ENCODE measurements at regions not wholly inside any gene's neighbourhood (a gene's known extent, or its start where the extent isn't known, plus 50 kb on each side); places are given as distances from the start of the nearest gene placed in this dataset.
"Not testable (repeated sequence)": the region's sequence is repeated elsewhere in the genome, so short reads cannot be mapped to it uniquely, and the experiment has no call there.

DNA sequence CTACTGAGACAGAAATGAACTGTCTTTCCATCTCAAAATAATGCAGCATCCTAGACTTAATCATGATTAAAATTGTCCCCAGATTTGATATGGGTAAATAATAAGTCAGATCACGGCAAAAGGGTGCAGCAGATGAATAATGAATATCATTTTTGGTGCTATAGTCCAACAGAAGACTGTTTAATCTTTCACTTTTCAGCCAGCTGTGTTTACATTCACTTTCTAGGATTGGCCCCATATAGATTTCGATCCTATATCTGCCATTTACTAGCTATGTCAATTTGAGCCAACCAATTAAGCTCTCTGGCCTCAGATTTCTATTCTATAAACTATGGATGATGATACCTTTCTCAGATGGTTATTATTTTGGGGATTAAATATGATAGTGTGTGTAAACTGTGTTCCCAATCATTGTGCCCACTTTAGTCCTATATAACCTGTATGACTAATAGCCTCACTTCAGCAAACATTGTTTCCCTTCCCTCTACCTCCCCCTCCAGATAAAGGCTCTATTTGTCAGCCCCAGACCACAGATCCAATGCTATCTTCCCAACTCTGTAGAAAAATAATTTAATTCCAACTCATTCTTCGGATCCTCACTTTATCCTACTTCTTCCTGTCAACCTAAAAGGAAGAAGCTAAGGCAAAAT is 53.6 kb upstream of the NT5E start:
- DNase-seq = no peak

DNA sequence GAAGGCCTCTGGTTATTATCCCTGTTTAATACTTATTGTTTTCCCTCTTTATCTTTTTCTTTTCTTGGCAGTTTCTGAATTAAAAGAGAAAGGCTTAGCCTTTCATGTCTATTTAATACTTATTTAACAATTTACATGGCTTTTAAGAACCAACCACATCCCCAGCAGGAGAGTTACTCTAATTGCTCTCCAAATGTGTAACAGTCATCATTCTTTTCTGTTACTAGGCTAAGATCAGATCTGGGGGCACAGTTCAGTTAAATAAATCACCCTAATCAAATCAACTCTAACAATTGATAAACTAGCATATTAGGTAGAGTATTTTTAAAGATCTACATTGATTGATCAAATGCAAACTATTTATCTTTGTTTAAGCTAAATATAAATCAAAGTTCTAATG is 54.1 kb upstream of the NT5E start:
- no peak for DNase-seq

DNA sequence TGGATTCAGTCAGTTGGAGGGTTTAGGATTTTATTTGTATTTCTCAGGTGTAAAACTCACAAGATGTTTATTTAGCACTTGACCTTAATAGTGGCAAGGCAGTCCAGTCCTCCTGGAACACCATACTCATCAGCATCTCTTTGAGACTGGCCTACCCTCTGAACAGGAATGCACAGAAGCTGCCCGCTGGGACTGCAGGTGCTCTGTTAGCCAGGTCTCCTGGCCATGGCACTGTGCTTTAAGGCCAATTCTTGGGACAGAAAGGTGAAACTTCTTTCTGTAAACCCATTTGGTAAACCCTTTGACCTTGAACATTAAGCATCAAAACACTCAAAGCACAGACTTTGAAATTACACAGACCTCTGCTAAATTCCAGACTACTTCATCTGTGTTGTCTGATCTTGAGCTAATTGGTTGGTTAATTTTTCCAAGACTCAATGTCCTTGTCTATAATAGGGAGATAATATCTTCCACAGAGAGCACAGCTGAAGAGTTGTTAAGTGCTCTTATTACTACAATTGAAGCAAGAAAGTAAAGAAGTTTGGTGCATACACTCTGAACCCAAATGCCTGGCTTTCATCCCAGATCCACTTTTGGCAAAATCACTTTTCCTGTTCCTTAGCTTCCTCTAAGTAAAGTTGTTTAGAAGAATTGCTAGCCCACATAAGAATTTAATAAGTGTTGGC is 54.9 kb upstream of the NT5E start:
- DNase-seq = no peak

DNA sequence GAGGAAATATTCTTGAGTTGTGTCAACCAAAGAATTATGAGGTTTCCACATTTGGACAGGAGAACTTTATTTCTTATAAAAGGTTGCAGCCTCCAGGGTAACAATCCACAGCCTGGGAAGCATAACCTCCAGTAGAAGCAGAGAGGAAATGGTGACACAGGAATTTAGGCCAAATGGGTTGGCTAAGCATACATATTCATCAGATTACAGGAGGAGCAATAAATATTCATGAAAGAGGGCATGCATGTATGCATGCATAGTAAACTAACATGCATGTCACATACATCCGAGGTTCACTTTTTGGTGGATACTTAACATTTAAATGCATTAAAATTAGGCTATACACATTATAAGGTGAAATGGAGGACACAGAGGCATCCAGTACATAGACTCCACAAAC is 55.7 kb upstream of the NT5E start:
- DNase-seq = no peak

DNA sequence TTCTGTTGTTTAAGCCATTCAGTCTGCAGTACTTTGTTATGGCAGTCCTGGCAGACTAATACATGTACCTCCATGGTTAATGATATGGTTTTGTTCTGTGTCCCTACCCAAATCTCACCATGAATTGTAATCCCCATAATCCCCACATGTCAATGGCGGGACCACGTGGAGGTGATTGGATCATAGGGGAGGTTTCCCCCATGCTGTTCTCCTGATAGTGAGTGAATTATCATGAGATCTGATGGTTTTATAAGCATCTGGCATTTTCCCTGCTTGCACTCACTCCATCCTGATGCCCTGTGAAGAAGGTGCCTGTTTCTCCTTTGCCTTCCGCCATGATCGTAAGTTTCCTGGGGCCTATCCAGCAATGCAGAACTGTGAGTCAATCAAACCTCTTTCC is 57.5 kb upstream of the NT5E start:
- DNase-seq = no peak

DNA sequence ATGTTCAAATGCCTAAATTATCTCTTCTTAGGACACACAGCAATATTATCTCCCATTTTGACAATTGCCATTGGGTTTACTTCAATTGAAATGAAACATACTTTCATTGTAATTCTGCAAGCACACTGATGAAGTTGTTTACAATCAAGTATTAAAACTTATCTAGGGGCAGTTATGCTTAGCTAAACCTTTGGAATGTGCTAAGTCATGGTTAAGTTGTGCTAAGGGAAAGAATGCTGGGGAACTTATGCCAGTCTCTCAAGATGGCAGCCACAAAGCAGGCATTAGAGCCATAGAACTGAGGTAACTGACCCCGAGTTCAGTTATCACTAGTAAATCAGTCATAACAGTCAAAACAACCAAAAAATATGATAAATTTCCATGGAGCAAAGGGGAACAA is 59.1 kb upstream of the NT5E start:
- no peak for DNase-seq

DNA sequence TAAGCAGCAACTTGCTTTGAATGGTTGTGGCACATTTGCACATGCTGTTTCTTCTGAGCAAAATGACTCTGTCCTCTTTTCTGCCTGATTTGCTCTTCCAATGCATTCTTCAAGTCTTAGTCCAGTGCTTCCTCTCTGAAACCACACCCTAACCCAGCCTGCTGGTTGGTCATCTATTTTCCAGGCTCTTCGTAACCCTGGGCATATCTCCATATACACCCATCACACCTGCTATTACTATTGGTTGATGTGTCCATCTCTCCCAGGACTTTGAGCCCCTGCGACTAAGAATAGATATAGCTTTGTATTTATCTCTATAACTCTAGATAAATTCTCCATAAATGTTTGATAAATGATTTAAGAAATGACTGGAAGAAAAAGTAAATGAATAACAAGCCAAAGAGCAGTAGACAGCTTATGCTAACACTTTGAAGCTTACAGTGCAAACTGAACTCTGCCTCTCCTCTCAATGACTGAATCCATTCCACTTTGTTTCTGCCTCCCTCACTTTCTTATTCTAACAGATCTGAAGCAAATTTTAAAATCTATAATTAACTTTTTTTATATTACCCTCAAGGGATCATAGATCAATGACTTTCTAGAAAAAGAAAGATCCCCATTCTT is 59.7 kb upstream of the NT5E start:
- DNase-seq = no peak

DNA sequence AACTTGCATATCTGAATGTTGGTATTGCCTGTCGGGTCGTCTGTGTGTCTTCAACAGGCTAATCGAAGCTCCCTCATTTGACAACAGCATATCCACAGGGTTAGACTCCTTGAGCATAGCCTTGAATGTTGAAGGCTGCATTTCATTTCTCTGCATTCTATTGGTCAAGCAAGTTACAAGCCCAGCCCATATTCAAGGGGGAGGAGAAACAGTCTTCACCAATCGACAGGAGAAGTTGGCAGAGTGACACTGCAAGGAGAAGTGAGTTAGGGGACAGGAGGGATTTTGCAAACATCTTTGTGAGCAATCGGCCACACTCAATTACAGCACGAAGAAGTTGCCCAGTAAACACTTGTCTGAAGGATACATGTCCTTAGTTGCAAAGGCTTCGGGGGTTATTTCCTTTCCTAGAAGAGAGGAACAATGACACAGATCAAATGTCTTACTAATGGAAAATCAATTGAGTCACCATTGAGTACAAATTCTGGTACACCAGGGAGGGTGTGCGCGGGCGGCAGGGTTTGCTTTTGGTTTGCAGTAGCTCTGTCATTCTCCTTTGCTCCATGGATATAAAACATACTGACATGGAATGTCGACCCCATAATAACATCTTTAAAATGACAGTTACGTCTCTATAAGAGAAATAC is 60.6 kb upstream of the NT5E start:
- no peak for DNase-seq

DNA sequence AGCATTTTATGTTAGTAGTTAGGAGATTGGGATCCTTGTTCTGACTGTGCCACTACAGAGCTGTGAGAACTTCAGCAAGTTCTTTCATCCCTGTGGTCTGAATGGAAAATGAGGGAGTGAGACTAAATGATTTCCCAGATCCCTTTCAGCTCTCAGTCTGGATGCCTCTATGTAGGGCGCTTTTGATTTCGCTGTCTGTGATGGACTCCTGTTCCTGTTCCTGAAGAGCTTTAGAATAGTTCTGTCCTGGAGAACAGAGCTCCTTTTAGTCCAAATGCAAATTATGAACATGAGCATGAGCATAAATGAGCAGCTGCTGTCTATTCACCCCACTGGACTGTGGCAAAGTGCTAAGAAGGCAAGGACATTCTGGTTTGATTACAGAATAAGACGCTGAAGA is 61.4 kb upstream of the NT5E start:
- no peak for DNase-seq

DNA sequence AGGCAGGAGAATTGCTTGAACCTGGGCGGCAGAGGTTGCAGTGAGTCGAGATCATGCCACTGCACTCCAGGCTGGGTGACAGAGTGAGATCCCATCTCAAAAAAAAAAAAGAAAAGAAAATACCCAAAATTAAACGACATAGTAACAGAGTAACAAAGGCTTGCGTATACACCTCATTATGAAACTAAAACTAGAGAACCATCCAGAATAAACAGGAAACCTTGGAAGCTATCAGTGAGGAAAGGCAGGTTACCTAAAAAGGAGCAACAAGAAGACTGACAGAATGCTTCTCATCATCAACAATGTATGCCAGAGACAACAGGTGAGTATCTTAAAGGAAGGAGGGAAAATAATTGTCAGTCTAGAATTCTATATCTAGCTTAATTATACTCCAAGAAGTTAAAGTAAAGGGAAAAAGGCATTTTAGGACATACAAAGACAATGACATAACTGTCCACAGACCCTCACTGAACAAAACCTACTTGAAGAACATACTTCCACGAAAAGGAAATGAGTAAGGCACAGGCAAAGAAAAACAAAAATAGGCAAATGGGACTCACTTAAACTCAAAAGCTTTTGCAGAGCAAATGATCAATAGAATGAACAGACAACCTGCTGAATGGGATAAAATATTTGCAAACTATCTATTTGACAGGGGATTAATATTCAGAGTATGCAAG is 64.1 kb upstream of the NT5E start:
- DNase-seq = no peak

DNA sequence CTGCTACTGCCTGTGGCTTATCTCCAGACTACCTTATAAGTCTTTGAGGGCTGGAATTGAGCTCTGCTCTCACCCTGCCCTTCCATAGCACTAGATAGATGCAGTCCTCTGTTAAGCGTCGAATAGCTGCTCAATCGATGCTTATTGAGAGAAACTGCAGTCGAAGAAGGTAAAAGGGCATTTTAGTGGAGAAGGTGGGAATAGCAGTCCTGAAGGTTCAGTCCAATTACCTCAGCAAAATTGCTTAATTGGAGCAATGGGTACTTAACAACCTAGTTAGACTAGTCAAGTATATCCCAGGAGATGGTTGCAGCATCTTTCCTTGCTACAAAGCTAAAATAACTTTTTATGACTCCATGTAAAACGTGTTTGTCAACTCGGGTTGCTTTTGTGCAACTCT is 66.8 kb upstream of the NT5E start:
- no peak for DNase-seq

DNA sequence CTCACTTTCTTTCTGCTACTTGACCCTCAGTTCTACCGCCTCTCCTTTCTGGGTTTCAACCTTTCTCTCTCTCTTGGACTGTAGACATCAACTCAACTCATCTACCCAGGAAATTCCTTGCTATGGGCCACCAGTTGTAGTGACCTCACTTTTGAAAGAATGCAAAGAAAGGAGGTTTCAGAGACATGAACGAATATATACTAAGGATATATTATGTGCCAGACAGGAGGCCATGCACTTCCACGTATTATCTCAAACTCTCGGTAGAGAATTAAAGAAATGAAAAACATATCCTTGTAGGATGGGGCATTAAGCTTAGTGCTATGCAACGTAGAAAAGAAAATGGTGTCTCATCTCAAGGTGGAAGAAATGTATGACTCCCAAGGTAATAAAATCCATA is 67.3 kb upstream of the NT5E start:
- DNase-seq = no peak

DNA sequence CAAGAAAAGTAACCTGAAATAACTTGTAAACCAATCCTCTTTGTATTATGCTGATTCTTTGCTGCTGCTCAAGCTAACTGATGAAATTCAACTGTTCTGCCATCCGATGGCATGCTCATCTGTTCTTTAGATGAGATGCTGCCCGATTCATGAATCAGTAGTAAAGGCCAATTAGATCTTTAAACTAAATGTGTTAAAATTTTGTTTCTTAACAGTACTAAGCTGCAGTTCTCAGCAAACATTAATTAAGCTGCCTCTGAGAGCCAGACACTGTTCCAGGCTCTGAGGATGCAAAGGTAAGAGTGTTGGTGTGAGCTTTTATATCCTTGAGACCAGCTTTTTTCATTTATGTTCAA is 77.0 kb upstream of the NT5E start:
- no peak for DNase-seq

DNA sequence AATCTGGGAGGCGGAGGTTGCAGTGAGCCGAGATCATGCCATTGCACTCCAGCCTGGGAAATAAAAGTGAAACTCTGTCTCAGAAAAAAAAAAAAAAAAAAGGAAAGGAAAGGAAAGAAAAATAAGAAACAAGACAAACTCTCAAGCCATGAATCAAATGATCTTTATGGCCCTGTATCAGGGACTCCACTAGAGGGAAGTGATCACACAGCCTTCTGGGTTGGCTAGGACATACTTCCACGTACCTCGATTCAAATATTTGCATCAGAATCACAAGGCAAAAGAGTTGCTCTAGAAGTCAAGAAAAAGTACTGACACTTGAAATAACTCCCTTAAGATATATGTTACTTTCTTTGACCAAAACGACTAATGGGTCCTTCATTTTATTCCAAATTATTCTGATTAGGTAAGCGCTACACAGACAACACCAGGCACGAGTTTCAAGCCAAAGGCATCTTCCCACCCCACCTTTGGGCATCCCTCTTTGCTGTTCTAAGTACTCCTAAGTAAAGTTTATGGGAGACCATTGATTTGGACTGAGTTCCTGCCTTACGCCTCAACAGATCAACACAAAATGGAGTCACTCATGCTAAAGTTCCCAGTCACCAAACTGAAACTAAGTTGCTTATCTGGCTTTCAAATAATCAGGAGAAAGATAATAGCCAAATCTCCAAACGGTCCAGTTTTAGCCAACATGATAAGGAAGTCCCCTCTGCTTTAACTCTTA is 77.5 kb upstream of the NT5E start:
- peak; percentile 11 for DNase-seq

DNA sequence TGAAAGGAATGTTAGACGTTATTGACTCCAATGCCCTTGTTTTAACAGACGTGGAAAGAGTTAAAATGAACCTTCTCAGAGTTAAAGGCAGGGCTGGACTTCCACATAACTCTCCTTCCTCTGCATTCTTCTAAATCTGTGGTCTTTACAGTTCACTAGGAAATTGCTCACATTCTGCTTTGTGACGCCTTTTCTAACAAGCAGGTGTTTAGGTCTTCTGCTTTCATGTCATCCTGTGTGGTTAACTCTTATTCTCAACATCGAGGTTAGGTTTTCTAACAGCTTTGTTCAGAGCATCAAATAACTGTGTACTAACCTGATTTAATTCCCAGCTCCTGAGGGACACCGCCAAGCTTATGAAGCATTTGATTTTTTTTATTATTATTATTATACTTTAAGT is 81.3 kb upstream of the NT5E start:
- DNase-seq = no peak

DNA sequence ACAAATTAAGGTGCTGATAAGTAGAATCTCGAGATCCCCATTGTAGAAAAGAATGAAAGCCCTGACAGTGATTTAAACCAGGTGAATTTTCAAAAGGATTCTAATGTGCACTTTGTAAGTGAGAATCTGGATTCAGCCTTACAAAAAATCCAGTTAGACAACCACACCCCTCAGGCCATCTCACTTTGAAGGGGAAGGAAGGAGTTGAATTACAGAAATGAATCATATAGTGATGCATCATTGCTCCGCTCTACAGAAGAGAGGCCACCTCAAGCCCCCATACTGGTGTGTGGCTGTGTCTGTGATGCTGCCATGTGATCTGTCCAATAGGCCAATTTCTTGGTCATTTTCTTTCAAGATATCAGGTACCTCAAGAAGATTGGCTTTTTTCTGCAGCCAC is 85.5 kb upstream of the NT5E start:
- DNase-seq = no peak

DNA sequence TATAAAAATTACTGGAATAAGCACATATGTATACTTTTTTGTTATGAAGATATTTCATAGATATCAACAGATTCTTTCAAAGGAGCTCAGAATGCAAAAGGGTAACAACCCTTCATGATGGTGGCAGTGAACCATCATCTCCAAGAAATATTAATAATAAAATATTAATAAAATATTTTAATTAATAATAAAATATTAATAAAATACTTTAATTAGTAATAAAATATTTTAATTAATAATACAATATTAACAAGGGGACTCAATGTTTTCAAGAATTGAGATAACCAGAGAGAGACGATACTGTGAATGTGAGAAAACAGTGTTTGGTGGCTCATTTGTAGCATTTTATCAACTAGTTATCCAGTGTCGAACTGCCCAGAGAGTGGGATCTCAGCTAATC is 86.0 kb upstream of the NT5E start:
- no peak for DNase-seq

DNA sequence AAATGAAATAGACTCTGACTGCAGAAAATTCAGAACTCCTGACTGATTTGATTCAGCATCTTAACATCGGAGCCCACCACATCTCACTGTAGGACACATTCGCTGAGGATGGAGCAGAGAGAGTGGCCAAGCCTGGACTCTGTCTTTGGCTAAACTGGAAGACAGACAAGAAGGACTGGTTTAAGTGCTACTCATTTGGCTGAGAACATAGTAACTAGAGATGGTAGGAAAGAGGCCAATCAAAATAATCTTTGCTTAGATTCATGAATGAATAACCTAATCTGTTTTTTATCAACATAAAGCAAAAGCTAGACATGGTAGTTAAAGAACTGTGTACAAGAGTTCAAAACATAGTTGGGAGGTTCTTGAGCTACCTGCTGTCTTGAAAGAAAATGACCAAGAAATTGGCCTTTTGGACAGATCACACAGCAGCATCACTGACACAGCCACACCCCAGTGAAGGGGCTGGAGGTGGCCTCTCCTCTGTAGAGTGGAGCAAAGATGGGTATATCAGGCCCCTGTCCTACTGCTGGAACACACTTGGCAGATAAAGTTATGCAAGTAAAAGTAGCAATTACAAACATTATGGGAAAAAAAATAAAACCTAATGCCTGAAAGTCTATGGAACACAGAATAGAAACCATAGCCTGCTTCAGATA is 87.1 kb upstream of the NT5E start:
- DNase-seq = no peak

DNA sequence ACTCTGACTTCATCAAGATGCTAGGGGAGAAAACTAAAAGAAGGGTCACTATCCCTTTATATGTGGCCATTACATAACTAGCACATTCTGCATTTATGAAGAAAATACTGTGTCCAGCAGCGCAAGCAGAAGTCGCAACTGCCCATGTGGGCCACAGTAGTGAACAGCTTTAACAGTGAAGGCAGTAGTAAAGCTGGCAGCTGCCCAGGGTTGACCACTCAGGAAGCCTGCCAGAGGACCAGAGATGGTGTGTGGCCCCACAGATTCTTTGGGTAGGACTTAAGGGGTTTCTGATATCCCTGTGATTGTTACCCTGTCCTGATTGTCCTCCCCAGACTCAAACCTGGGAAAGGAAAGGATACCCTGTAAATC is 88.3 kb upstream of the NT5E start:
- DNase-seq = no peak

DNA sequence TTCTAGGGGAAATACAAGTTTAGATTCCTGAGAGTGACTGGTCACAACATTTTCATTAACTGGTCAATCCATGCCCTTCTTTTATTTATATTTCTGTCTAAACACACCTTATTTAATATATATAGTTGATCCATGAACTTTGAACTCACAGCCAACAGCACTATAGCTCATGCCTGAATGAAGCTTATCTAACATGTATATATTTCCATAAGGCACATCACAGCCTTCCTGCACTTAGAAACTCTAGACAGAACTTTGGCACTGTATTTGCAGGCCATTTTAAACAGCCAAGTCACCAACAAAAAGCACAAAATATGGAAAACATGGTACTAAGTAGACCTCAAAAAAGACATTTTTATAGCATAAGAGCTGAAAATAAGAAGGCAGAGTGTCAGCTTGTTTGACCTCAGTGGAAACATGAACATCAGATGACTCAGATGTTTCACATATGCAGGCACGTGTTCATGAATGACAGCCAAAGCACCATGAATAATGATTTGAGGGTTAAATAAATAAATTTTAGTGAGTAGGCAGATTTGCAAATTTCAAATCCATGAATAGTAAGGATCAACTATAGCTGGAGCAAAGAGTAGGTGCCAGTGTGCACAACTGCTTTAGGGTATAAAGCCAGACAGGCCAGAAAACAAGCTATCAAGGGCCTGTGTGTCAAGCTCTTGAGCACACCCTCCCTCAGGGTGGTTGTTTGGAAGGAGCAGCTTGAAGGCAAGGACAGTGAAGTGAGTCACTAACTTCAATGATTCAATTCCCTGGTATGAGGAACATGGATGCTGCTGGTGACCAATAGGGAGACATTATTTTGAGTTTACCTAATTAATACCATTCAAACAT is 88.9 kb upstream of the NT5E start:
- DNase-seq = no peak

DNA sequence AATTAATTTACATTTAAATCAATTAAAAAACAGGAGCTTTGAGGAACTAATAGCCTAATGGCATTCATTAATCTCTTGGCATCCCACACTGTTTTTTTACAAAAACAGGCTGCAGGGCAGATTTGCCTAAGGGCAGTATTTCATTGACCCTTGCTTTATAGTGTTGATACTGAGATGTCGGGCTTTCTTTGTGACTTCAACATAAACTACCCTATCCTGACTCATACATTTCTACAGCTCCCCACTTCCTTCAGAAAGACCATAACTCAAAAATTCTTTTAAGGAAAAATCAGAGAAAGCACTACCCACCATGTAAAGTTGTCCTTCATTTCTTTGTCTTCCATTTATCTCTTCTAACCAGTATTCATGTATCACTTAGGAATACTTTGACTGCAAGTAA is 92.2 kb upstream of the NT5E start:
- no peak for DNase-seq

DNA sequence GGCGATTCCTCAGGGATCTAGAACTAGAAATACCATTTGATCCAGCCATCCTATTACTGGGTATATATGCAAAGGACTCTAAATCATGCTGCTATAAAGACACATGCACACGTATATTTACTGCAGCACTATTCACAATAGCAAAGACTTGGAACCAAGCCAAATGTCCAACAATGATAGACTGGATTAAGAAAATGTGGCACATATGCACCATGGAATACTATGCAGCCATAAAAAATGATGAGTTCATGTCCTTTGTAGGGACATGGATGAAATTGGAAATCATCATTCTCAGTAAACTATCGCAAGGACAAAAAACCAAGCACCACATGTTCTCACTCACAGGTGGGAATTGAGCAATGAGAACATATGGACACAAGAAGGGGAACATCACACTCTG is 93.1 kb upstream of the NT5E start:
- not testable (repeated sequence) for DNase-seq

All from RPMI8226 (cell line).